NCI-H2029 treated with DMSO at 0.1 percent for 48 hours (cell line): ENCODE measurements at regions not wholly inside any gene's neighbourhood (a gene's known extent, or its start where the extent isn't known, plus 50 kb on each side); places are given as distances from the start of the nearest gene placed in this dataset.

Experiments
- DNase-seq: peaks from one replicate; lab custom pipeline; 2025; lab: John Stamatoyannopoulos, UW

- DNase-seq: no peak
Measured at GRCh38 chr10:29685506-29685905, 50.7 kb upstream of the SVIL start.
